NCI-H1436 treated with DMSO at 0.1 percent for 48 hours (cell line): ENCODE measurements at regions not wholly inside any gene's neighbourhood (a gene's known extent, or its start where the extent isn't known, plus 50 kb on each side); places are given as distances from the start of the nearest gene placed in this dataset.
"Not testable (repeated sequence)": the region's sequence is repeated elsewhere in the genome, so short reads cannot be mapped to it uniquely, and the experiment has no call there.

Experiments used
- DNase-seq: peaks from one replicate; lab custom pipeline; 2025; lab: John Stamatoyannopoulos, UW

DNA sequence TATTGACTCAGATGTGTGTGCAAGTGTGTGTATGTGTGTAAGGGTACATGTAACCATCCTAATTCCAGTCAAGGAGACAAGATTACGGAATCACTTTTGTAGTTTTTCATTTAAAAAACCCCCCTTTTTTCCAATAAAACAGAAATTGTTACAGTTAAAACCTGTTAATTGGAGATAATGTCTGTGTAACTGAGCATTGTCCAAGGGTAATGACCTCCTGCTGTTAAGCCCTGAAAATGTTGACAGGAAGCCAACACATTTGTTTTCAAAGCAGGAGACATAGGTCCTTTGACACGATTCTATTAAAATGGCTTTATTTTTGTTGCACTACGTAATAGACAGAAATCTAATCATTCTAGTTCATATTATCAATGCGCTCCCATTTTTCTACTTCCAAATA, 457.3 kb upstream of the ARRDC3 start:
- no peak for DNase-seq

DNA sequence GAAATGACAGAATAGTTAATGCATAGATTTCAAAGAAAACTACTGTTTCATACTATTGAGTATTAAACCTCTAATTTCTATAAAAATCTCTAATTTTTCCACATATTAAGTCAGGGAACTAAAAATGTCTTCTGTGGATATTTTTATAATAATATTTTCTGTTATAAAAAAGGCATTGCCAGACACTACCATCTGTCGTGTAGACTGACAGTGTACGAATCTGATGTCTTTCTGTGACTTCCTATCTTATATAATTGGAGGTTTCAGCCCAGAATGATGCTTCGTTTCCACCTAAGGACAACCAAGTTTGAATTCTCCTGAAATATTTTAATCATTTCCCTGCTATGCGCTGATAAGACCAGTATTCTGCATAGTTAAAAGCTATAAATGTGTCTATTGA, 456.6 kb upstream of the ARRDC3 start:
- no peak for DNase-seq

DNA sequence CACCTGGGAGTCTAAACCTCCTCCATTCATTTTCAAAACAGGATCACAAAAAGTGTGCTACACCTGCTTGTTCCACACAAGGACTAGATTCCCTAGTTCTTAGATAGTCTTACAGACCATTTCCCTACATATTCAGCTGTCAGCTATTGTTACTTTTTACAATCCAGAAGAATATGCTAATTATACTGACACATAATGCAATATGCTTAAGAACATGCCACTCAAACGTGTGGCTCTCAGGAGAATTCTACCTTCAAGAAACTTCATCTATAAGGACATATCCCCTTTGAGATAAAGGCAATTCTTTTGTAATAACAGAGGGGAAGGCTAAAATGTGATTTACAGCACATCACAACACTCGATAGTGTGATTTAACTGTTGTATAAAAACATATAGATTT, 456.1 kb upstream of the ARRDC3 start:
- no peak for DNase-seq

DNA sequence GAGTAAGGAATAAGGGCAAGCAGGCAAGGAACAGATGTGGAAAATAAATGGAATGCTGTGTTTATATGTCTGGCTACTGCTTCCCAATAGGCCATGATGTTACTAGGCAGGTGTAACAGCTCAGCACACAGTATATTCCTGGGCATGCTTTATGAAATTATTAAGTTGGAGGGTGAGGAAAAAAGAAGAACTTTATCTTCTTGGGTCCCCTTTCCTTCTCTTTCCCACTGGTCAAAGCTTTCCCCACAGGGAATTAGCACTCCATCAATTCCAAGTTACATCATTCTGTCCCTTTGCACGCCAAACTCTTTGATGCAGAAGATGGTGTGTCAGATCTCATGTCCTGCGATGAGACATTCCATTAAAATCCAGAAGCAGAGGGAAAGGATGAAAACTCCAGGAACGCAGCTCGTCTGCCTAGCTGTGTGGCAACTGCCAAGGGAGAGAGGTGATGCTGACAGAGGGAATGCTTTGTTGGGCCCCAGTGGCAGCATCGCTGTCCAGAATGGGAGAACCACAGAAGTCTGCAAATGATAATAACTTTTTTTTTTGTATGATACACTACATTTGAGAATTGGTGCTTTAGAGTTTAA, 447.3 kb upstream of the ARRDC3 start:
- DNase-seq: no peak

DNA sequence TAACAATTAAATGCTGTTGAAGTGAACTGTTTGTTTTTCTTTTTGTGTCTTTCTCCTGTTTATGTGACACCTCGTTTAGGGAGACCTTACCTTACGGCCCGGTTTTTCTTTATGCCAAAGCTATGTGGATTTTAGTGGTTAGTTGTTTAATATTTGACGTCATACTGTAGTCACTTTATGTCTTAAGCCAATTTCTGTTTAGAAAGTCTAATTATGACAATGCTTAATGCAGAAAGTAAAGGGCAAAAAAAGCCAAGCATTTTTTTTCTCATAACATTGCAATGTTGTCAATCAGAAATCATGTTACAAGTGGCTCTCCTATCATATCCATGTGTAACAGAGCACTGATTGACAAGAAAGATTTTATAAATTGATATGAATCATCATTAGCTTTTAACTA, 442.5 kb upstream of the ARRDC3 start:
- DNase-seq: no peak

DNA sequence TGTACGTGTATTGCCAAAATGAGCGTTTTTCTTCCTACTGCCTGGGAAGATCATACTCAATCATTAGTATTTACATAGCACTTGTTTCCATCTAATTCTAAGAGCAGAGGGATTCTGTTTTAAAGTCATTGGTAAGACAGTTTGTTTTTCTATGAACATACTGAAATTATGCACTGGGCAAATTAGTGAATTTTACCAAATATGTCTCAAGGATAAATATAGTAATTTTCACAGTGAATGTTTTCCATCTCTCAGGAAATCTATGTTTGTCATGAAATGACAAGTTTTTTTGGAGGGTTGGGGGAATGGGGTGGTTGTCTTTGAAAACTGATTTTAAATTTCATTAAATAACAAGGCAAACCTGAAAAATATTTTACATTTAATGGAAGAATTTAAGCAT, 441.3 kb upstream of the ARRDC3 start:
- DNase-seq: no peak

DNA sequence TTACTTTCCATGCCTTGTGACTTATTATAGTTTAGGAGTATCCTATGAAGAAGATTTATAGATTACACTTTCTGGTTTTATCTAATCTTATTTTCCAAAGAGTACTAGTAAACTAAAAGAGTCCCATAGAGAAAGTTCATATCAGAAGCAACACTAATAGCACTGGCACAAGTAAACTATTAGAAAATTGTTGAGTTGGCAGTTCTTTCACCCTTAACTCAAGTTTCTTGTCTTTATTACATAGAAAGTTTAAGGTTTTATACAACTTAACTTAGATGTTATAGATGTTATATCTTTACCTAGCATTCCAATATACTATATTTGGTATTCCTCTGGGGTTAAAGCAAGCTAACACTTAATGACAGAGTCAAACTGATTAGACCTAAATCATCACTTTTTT, 437.8 kb upstream of the ARRDC3 start:
- DNase-seq: no peak

DNA sequence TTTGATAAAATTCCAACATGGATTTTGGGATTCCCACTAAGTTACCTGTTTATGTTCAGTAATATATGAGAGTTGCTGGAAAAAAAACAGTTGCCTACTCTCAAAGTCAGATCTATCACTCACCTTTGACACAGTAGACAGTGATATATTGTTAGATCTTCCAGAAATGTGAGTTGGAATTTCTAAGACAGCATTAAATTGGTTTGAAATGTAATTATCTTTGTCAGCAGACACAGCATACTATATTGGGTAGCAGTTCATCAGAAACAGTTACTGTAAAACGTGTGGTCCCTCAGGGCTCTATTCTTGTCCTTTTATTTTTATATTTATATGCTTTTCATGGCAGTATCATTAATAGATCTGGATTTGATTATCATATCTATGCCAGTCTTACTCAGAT, 433.6 kb upstream of the ARRDC3 start:
- DNase-seq: no peak

DNA sequence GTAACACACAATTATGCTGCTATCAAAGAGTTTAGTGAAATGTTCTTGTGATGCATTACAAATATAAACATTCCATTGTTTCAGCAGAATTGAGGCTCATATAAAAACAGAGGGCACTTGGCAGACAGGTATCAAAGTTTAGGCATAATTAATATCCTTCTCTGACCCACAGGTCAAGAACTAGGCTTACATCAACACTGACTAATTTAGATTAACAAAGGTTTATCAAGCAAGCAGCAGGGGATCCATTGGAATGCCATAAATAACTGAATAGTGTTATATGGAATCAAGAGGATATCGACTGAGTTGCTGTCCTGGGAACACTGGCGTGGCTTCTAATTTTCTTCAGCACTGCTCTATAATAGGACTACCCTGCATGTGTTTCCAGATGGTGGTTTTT, 414.5 kb upstream of the ARRDC3 start:
- no peak for DNase-seq

DNA sequence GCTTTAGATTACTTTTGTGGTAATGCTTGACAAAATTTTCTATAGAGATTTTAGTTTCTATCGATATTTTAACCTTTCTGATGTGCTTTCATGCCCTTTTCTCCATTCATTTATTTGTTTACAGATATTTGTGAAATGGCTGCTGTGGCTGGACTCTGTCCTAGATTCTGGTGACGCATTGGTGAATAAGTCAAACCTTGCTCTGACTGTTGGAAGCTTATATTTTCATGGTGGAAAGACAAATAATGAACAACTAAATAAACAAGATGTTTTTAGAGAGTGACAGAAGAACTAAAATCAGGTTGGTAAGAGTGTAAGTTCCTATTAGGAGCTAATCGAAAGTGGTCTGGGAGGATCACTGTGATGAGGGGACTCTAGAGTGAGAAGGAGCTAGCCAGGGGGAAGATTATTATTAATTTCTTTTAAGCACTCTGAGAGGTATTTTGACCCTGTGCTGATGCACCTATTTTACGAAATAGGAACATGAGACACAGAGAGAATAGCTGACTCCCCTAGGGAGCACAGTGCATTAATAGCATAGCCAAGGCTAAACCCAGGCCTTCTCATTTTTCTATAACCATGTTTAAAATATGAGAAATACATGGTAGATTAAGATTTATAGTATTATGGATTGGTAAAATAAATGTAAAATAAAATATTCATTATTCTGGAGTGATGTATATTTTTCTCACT, 411.9 kb upstream of the ARRDC3 start:
- DNase-seq: no peak

DNA sequence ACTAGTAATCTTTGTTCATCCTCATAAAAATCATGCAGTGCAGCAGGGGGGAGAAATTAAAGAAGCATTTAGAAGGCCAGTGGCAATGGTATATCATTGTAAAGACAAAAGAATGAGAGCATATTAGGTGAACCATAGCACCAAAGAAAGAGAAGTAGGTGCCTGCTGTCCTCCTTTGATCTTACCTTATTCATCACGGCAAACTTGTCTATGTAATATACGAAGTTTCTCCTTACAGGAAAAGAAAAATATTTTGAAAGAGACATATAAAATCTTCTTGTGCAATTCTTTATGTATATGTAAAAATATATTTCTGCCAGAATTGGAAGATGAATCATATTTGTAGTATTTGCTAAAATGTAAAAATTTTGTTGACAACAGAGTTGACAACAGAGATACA, 411.3 kb upstream of the ARRDC3 start:
- no peak for DNase-seq

DNA sequence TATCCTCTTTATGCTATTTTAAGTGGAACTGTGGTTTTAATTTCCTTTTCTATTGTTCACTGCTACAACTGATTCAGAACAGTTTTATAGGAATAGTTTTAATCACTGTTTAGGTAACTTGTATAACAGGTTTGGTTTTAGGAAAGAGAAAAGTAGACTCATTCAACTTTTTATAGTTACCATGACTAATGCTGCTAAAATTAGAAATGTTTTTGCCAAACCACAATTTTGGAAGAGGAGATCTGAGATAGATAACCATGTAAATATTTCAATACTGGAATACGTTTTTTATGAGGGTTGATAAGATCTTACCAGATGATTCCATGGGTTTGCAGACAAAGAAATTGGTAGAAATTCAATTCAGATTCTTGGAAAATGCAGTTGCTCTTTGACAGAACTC, 404.6 kb upstream of the ARRDC3 start:
- no peak for DNase-seq

DNA sequence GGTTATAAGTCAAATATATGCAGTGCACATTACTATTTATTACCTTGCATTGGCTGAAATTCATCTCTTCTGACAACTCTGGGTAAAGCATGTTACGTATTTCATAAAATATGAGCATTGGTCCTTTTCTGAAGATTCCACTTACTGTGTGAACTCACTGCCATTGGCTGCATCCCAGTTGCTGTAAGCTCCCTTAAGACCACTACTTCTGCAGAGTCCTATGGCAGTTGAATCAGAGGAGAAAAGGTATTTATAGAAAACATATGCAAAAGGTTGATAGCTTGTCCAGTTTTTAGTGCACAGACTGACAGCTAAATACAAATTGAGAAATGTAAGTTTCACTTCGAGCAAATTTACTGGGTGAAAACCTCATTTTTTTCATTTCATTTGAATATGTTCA, 394.6 kb upstream of the ARRDC3 start:
- DNase-seq: no peak

DNA sequence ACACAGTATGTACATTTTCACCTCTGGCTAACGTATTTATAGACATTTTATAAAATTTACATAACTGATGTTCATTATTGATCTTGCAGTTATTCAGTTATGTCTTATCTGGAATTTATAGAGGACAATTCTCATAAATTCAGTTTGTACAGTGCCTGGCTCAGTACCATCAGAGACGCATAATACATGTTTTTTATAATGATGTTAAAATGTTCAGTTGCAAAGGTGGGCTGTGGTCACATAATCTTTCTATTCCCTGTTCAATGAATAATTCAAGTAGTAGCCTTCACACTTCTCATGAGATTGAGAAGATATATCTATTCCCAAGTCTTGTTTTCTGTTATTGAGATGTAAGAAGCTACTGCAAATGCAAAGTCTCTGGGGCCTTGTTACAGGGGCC, 393.1 kb upstream of the ARRDC3 start:
- DNase-seq: no peak

DNA sequence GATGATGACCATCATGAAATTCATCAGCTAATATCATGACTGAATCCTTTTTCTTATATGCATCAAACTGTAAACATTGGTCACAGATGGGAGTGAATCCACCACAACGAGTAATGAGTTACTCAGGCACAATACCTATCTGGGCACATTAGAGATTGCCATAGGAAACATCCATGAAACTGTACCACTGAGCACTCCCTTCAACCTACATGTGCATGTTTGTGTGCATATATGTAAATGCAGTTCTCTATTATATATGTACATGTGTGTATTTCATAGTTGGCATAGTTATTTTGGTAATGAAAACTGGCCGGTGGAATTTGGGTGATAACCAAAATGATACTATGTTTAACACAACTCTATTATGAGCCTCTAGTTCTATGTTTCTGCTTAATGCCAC, 387.3 kb upstream of the ARRDC3 start:
- no peak for DNase-seq

DNA sequence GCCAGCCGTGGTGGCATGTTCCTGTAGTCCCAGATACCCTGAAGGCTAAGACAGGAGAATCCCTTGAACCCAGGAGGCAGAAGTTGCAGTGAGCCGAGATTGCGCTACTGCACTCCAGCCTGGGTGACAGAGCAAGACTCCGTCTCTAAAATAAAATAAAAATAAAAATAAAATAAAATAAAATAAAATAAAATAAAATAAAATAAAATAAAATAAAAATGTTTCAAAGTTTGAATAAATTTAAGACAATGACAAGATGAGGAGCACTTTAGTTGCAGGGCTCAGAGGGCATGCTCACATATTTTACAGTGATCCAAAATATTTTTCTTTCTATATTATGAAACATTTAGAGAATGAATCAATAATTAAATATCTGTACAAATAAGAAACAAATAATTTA, 374.3 kb upstream of the ARRDC3 start:
- not testable (repeated sequence) for DNase-seq

DNA sequence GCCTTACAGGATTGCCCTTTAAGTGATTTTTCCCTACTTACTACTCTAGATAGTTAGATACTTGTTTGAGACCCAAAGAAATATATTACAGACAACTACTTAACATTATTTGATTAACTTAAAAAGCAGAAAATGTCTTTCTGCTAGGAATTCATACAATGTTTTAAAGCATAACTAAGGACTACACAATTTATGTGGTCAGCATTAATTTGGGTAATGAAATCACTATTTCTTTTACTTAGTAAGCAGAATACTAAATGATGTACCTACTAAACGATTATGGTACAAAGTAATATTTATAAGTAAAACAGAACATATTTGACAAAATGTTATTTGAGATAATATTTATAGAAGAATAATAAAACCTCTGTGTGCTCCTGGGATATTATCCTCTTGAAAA, 371.9 kb upstream of the ARRDC3 start:
- no peak for DNase-seq

DNA sequence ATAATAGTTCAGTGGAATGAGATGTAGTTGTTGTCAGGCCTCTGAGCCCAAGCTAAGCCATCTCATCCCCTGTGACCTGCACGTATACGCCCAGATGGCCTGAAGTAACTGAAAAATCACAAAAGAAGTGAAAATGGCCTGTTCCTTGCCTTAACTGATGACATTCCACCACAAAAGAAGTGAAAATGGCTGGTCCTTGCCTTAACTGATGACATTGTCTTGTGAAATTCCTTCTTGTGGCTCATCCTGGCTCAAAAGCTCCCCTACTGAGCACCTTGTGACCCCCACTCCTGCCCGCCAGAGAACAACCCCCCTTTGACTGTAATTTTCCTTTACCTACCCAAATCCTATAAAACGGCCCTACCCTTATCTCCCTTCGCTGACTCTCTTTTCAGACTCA, 361.4 kb upstream of the ARRDC3 start:
- not testable (repeated sequence) for DNase-seq

DNA sequence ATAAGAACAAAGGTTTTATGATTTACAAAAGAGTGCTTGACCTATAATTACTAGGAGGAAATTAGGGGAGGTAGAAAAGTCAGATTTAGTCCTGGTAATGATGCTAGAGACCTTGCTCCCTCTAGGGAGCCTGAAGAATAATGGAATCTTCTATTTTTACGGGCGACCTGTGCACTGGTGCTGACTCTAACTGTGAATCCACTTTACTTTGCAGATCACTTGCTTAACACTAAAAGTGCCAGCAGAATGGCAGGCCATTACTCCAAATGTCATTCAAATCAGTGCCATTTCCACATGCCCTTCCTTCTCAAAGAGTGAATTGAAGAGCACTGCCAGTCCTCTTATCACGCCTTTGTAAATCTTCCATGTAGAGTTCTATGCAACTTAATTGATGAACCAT, 359.4 kb upstream of the ARRDC3 start:
- DNase-seq: no peak

DNA sequence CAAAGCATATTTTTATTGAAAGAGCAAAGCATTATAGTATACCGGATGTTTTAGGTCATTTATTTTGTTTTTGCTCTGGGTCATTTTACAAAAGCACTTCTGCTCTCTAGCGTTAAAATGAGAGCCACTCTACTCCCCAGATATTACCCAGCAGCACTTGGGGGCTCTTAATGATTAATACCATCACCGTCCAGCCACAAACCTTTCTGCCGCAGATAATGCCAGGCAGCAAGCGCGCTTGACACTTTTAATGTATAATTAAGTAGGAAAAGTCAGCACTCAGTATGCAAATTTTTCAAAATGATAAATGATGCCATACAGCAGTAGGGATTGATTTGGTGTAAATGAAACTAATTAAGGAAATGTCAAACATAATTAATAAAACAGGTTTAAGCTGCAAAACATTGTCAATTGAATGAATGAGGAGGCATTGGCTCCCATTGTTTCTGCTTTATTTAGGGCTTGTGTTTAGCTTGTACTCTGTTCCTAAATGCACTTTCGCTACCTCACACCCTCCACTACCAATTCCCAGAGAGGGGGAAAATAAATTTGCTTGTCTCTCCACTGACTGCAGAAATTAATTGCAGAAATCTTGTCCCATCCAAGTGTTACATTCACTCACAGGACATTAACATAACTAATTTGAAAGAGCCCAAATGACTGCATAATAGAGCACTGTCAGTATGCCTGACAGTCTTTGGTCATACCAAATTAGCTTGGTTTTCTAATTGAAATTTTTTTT, 358.8 kb upstream of the ARRDC3 start:
- DNase-seq: no peak

DNA sequence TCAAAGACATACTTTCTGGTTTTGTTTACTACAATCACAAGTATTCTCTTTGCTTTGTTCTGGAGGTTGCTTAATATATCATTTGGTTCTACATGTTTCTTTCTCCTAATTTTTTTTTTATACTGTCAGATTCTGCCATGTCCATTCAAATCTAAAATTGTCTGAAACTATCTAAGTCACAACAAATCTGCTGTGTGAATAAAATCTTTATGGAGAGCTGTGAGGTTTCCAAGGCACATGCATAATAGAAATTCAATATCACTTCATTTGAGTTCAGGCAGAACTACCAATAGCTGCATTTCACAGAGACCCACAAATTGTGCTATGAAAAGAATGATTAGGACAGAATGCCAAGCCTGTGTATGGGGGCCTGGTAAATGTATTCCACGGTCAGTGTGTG, 346.9 kb upstream of the ARRDC3 start:
- no peak for DNase-seq

DNA sequence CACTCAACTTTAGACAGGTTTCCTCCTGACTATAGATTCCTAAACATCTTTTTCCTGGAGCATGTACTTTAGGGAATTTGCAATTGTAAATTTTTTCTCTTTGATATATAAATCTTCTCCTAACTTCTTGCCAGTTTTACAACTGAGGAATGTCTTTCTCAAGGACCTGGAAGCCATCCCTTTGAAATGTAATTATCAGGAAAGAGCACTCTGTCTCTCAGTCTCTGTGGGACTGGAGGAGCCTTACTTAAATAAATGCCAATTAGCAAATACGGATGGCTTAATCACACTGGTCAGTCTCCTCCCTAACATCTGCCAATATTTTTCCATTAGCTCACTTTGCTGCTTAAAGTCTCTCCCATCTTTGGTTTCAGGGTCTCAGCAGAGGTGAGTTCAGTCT, 344.3 kb upstream of the ARRDC3 start:
- no peak for DNase-seq

DNA sequence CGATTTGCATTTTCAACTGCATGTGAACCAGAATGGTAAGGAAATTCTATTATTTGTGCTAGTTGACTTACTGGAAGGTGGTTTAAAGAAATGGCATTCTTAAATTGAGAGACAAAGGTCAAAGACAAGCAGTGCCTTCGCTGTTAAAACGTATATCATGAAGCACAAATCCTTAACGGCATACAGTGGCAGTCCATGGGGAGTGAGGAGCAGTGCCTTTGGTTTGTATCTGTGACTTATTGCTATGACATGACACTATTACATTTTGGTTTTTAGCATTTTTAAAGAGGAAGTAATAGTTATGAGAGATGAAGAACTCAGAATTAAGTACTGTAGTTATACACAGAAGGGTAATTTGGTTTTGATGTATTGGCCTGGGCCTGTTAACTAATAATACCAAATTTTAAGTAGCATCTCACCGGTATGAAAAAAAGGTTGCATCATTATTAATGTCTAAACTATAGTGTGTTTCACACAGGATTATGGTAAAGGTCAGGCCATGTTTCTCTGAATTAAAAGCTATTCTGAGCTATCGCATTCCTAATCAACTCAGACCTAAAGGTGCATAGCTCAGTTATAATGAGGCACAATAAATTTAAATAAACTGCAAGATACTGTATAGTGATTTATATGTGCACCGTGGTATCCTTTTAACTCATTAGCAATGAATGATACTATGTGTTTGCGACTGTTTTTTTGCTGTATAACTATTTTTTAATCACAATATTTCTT, 339.8 kb upstream of the ARRDC3 start:
- DNase-seq: no peak
